ENCODE measurements at regions not wholly inside any gene's neighbourhood (a gene's known extent, or its start where the extent isn't known, plus 50 kb on each side); places are given as distances from the start of the nearest gene placed in this dataset.
A peak's percentile ranks its signal among the peaks of the same experiment; 100 is the strongest.
"Not testable (repeated sequence)": the region's sequence is repeated elsewhere in the genome, so short reads cannot be mapped to it uniquely, and the experiment has no call there.

- intact Hi-C loops (cut with DNase I): loop anchor here (5.0 kb wide), 1 partner anchor 1307 kb away; no protein-coding TSS in a partner anchor
- no peak for DNase-seq (ENCODE audit: low spot score)
- no peak for ATAC-seq
These were observed 272.7 kb upstream of the MVB12B start for GRCh38 chr9:126053913-126054312.

- ATAC-seq: no peak
- intact Hi-C loops (cut with DNase I): no loop called here
- DNase-seq (ENCODE audit: low spot score): no peak
These were observed 271.1 kb upstream of the MVB12B start for GRCh38 chr9:126055381-126055985.

DNA sequence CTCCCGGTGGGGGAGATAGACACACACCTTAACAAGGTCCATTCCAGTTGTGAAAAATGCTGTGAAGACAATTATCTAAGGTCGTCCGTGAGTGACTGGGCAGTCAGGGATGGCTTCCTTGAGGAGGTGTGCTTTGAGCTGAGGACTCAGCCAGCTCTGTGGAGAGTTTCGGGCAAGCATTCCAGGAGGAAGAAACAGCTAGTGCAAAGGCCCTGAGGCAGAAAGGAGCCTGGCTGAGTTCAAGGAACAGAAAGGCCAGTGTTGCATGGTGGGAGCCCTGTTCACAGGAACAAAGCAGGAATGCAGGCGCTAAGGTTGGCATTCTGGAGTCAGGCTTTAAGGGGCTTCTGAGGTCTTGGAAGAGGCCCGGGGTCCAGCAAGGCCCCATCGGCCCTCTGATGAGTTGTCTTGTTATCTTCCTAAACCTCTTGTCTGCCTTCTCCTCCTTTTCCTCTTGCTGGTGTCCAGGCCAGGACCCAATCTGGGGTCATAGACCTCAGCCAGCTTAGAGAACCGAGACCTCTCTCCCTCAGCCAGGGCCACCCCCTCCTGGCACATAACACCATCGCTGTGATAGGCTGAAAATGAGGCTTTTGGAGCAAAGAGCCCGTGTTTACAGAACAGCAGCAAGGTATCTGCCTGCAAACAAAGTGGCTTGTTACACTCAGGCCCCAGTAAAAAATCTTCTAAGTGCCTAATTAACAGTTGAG is 270.2 kb upstream of the MVB12B start:
- ATAC-seq (no peak), DNase-seq (ENCODE audit: low spot score) (no peak)
- intact Hi-C loops (cut with DNase I): no loop called here

- intact Hi-C loops (cut with DNase I): no loop called here
- DNase-seq (ENCODE audit: low spot score) (no peak), ATAC-seq (no peak)
These were observed 269.4 kb upstream of the MVB12B start for GRCh38 chr9:126057121-126057825.

DNA sequence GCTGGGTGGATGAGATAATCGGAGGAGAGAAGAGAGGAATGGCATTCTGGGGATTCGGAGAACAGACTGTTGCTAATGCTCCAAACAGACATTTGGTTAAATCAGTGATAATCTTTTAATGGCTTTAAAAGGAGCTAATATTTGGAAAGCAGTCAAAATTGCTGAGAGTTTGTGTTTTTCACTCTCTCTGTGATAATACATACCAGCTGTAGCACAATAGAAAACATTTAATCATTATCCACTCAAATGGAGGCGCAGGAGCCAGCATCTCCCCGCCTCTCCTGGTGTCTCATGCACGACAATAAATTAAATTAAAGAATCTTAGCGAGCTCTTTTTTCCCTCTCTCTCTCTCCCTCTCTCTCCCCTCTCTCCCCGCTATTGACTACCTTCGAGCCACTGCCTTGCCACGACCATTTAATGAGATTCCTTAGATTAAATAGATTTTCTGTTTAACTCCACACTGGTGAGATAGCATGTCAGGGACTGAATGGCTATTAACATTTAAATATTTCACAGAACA is 268.6 kb upstream of the MVB12B start:
- intact Hi-C loops (cut with DNase I): no loop called here
- no peak for DNase-seq (ENCODE audit: low spot score)
- no peak for ATAC-seq

- intact Hi-C loops (cut with DNase I): no loop called here
- DNase-seq (ENCODE audit: low spot score): no peak
- ATAC-seq: no peak
These were observed 268.0 kb upstream of the MVB12B start for GRCh38 chr9:126058591-126058990.

- DNase-seq (ENCODE audit: low spot score) (peak; percentile 21), ATAC-seq (no peak)
- intact Hi-C loops (cut with DNase I): no loop called here
These were observed 265.1 kb upstream of the MVB12B start for GRCh38 chr9:126061575-126061974.

DNA sequence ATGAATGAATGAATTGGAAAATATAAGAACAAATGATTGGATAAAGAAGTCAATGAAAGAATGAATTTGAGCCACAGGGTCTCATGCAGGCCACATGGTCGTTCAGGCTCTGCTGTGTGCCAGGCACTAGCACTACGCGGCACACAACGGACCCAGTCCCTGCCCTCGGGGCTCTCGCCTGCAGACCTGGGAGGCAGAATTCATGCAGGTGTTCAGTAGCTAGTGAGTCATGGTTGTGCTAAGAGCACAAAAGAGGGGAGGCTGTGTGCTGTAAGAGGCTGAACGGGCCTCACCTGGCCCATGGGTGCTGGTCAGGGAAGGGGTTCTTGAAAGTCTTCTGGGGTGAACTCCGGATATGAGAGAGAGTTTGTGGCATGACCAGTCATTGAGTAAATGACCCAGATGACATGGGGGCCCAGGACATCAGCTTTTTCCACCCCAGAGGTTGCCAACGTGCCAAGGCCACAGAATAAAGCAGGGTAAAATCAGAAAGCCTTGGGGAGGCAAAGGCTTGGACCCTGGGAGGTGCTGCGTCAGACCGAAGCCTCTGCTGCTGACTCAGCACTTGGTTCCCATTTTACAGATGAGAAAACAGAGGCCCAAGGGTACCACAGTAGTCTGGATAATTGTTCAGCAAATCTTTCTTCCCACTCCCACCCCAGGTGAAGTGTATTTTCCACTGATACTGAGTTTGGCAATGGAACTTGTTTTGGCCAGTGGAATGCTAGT is 264.3 kb upstream of the MVB12B start:
- ATAC-seq (no peak), DNase-seq (ENCODE audit: low spot score) (peak; percentile 18)
- intact Hi-C loops (cut with DNase I): no loop called here

DNA sequence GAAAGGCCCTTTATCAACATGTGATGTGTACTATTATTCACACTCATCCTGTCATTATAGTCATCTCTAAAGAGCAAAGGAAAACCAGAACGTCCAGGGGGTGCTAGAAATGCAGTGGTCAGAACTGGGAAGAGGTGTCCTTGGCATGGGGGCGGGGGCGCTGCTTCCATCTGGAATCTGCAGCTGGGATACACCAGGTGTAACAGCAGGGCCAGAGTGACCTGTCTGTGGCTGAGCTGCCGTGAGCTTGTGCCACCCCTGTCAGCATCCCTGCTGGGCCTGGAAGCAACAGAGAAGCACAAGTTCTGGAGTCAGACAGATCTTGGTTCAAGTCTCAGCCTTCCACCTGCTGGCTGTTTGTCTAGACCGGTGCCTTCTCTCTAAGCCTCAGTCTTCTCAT is 263.3 kb upstream of the MVB12B start:
- ATAC-seq: no peak
- DNase-seq (ENCODE audit: low spot score): no peak
- intact Hi-C loops (cut with DNase I): no loop called here

DNA sequence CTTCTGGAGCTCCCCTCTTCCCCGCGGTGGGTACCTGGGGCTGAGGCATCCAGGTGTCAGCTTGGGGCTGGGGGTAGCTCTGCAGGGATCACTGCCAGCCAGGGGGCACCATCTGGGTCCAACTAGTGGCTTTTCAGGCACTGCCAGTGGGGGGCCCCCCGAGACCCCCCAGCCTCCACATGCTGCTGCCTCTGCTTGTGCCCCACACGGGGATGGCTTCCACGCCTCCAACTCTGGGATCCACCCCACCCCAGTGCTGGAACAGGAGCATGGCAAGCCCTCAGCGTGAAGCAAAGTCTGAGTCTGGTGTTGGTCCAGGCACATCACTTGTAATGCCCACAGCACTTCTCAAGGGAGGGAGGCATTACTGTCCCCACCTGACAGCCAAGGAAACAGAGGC is 260.5 kb upstream of the MVB12B start:
- DNase-seq (ENCODE audit: low spot score) (no peak), ATAC-seq (no peak)
- intact Hi-C loops (cut with DNase I): no loop called here

DNA sequence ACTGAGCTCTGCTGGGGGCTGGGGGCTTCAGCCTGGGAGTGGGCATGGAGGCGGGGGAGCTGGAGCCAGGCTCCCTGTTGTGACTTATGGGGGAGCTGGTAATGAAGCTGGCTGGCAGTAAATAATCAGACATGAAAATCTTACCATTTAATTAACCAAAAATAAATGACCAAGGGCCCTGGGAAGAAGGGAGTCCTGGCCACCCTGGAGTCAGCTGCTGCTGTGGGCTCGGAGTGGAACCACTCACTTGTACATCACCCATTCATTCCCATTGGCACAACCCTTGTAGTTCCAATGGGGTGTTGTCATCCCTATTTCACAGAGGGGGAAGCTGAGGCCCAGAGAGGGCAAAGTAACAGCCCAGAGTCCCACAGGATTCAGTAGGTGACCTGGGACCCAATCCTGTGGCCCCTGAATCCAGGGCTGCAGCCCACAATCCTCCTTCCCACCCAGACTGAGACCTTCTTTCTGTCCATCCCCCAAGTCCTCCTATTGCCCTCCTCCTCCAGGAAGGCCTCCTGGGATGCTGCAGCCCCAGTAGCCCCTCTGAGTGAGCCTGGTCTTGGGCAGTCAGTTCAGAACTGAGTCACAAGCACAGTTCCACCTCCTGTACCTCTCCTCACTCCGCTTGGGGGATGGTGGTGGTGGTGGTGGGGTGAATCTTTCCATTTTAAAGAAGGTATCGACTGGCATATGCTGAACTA is 259.4 kb upstream of the MVB12B start:
- intact Hi-C loops (cut with DNase I): no loop called here
- DNase-seq (ENCODE audit: low spot score): no peak
- no peak for ATAC-seq

GRCh38 chr9:126068534-126069230 is 257.9 kb upstream of the MVB12B start:
- no peak for ATAC-seq
- DNase-seq (ENCODE audit: low spot score): no peak
- intact Hi-C loops (cut with DNase I): no loop called here

GRCh38 chr9:126069400-126069955 is 257.2 kb upstream of the MVB12B start:
- intact Hi-C loops (cut with DNase I): no loop called here
- DNase-seq (ENCODE audit: low spot score) (no peak), ATAC-seq (no peak)

DNA sequence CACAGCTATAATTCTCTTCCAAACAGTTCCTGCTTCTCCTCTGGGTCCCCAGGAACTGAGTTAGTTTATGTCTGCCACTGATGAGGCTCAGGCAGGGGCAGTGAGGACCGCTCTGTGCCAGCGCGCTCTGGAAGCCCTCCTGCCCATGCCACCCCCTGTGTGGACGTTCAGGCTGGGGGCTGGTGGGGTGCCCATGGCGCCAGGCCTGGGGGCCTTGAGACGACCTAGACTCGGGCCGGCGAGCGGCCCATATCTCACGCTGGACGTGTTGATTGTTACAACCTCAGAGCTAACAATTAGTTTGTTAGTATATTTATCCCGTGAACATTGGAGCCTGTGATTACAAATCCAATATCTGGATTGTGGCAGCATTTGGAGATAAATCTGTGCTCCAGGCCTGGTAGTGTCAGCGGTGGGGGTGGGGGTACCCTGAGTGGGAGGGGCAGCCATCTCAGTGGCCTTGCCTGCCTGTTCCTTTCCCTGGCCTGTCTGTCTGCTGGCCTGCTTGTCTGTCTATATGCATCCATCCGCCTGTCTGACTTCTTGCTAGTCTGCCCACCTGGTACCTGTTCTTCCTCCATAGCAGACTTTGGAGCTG is 256.5 kb upstream of the MVB12B start:
- intact Hi-C loops (cut with DNase I): no loop called here
- ATAC-seq (no peak), DNase-seq (ENCODE audit: low spot score) (no peak)

DNA sequence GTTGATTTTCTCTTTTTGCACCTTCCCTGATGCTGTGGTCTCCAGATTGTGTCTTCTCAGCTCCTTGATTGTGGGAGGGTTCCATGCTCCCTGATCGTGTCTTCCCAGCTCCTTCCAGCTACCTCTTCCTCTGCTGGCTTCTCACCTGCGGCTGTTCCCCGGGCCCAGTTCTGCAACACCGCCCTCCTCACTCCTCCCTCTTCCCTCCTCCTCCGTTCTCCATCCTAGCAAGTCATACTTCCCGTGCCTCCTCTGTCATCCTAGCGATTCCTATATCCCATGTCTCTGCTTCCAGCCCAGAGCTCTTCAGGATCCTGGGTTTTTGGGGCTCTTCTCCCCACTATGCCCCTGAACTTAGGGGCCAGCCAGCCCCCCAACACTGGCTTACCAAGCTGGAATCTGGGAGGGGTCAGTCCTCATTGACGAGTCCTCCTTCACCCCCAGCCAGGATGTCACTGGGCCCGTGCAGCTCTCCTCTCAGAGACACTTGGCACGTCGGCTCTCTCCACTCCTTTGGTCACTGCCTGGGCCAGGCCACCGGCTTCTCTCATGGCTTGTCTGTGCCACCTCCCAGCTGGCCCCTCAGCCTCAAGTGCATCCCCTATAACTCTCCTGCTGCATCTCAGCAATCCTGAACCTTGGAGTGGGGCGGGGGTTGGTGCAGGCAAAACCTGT is 255.4 kb upstream of the MVB12B start:
- intact Hi-C loops (cut with DNase I): no loop called here
- no peak for DNase-seq (ENCODE audit: low spot score)
- ATAC-seq: no peak

GRCh38 chr9:126077656-126078055 is 249.0 kb upstream of the MVB12B start:
- intact Hi-C loops (cut with DNase I); DNase-seq (ENCODE audit: low spot score); ATAC-seq: not testable (repeated sequence)

DNA sequence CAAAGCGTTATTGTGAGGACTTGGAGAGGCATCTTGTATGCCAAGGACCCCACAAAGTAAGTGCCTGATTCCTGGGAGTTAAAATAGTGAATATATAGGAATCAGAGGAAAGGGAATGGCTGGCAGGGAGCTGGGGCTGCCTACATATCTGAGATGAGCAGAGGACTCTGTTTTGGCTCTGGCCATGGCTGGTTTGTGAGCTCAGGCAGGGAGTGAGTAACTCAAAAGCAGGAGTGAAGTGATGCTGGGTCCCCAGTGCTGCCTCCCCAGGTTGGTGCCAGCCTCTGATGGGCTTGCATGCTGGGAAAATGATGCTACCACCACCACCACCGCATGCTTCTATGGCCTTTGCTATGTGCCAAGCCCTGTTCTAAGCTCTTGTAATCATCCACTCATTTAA is 246.0 kb upstream of the MVB12B start:
- no peak for ATAC-seq
- no peak for DNase-seq (ENCODE audit: low spot score)
- intact Hi-C loops (cut with DNase I): no loop called here
